ENCODE measurements at regions not wholly inside any gene's neighbourhood (a gene's known extent, or its start where the extent isn't known, plus 50 kb on each side); places are given as distances from the start of the nearest gene placed in this dataset.

DNA sequence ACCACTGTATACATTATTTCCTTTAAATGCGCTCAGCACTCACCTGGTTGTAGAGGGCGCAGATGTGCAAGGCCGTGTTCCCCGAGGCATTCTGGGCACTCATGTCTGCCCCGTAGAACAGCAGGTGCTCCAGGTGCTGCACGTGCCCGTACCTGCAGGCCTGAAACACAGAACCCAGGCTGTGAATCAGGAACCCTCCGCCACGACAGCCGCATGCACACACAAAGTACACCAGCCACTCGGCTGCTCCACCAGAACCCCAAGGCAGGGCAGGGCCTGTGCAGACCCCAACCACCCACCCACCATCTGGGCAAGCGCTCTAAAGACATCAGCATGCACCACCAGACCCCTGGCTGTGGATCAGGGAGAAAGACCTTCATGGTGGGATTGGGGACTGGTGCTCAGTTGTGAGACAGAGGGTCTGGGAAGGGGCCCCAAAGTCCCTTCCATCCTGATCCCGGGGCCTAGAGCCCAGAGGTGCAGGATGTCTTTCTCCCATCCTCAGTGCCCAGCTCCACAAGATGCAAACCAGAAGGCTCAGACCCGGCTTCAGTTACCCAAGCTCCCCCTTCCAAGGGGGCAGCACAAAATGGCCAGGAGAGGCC lies 177.2 kb downstream of the SHANK2 start:
- TF ChIP-seq, protein P1, sequence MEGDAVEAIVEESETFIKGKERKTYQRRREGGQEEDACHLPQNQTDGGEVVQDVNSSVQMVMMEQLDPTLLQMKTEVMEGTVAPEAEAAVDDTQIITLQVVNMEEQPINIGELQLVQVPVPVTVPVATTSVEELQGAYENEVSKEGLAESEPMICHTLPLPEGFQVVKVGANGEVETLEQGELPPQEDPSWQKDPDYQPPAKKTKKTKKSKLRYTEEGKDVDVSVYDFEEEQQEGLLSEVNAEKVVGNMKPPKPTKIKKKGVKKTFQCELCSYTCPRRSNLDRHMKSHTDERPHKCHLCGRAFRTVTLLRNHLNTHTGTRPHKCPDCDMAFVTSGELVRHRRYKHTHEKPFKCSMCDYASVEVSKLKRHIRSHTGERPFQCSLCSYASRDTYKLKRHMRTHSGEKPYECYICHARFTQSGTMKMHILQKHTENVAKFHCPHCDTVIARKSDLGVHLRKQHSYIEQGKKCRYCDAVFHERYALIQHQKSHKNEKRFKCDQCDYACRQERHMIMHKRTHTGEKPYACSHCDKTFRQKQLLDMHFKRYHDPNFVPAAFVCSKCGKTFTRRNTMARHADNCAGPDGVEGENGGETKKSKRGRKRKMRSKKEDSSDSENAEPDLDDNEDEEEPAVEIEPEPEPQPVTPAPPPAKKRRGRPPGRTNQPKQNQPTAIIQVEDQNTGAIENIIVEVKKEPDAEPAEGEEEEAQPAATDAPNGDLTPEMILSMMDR (IDR thresholded peaks at IDR 0.05 in 8 of 11, conservative IDR thresholded peaks at IDR 0.05 in 3 of 11) = no peak
- TF ChIP-seq POLR2AphosphoS5 (IDR thresholded peaks at IDR 0.05) = no peak
